HCT116 (cell line): ENCODE measurements at regions not wholly inside any gene's neighbourhood (a gene's known extent, or its start where the extent isn't known, plus 50 kb on each side); places are given as distances from the start of the nearest gene placed in this dataset.

Experiments
- ATAC-seq: fragments of 200-7000 bp; cut with Tn5 transposase; 2 replicates; pipeline ENCODE4 v1.9.1; 2020; ENCODE audit warnings: mild to moderate bottlenecking, moderate library complexity
- BruUV-seq: library from RNA; stranded (reverse); fragments of 400-500 nt; replicated peaks from 2 replicates; lab custom pipeline; 2021; lab: Mats Ljungman, UMichigan
- CTCF ChIA-PET: fragments of 300-600 bp; sonication (Branson Sonifier 250); formaldehyde crosslinking; loops from one replicate; lab custom pipeline; 2021; ENCODE audit warnings: antibody characterized with exemption; lab: Charles Lee
- POLR2A ChIA-PET: fragments of 300-600, 350-600 bp; sonication (Branson Sonifier 250); formaldehyde crosslinking; loops from one replicate; lab custom pipeline; 2021; ENCODE audit warnings: antibody characterized with exemption; lab: Charles Lee
- RAD21 ChIA-PET, 2 experiments: fragments of 300-600 bp; sonication (Branson Sonifier 250); formaldehyde crosslinking; loops; one replicate each; lab custom pipeline; 2023; ENCODE audit warnings: low total read pairs in 2 of 2; ENCODE audit not compliant: uncharacterized antibody in 2 of 2, unreplicated experiment in 2 of 2, low non-redundant PET in 1 of 2; lab: Charles Lee
- DNase-seq: peaks from one replicate; pipeline ENCODE4 v3.0.0-alpha.2; 2010; ENCODE audit warnings: low read depth, low spot score
- H2AFZ ChIP-seq: fragments of 200-600 bp; shearing (Covaris generic), sonication (generic); 2 replicates; pipeline ENCODE4 v1.6.1; 2017; ENCODE audit warnings: low read depth, mixed run types, mixed read lengths, antibody characterized with exemption, low read length; ENCODE audit not compliant: poor library complexity, severe bottlenecking
- H3K27ac ChIP-seq: 2 replicates; pipeline ENCODE4 v1.5.1; 2012; ENCODE audit warnings: low read depth, low read length
- H3K27me3 ChIP-seq: fragments of 200-600 bp; sonication (generic); 2 replicates; pipeline ENCODE4 v1.6.1; 2016; ENCODE audit warnings: mixed run types, low read length, mixed read lengths; ENCODE audit not compliant: insufficient read depth
- H3K36me3 ChIP-seq, 2 experiments: fragments of 200-500 bp in 1 of 2; fragments of 200-600 bp in 1 of 2; sonication (Bioruptor generic) in 1 of 2; sonication (generic) in 1 of 2; 2 replicates each; pipeline versions ENCODE4 v1.5.1 to v1.6.1; 2014 to 2016; ENCODE audit warnings: low read length in 2 of 2, inconsistent platforms in 1 of 2, mixed read lengths in 1 of 2, mixed run types in 1 of 2; ENCODE audit not compliant: insufficient read depth in 2 of 2, control insufficient read depth in 1 of 2
- H3K4me1 ChIP-seq, 2 experiments: fragments of 200-600 bp in 1 of 2; sonication (generic) in 1 of 2; 2 replicates each; pipeline versions ENCODE4 v1.5.1 to v1.6.1; 2012 to 2017; ENCODE audit warnings: low read length in 2 of 2, inconsistent platforms in 1 of 2, mild to moderate bottlenecking in 1 of 2, mixed read lengths in 1 of 2, mixed run types in 1 of 2, moderate library complexity in 1 of 2; ENCODE audit not compliant: insufficient read depth in 2 of 2, control insufficient read depth in 1 of 2
- H3K4me2 ChIP-seq: fragments of 200-600 bp; sonication (generic); 2 replicates; pipeline ENCODE4 v1.6.1; 2017; ENCODE audit warnings: mixed run types, low read length, mixed read lengths
- H3K4me3 ChIP-seq, 2 experiments: fragments of 200-600 bp in 1 of 2; sonication (generic) in 1 of 2; replicated peaks in 1 of 2; 2 replicates each; pipeline ENCODE4 v1.5.1; 2011 to 2016; ENCODE audit warnings: low read length in 2 of 2, control low read depth in 1 of 2, low read depth in 1 of 2, mild to moderate bottlenecking in 1 of 2, mixed read lengths in 1 of 2, mixed run types in 1 of 2
- H3K79me2 ChIP-seq: fragments of 200-600 bp; sonication (generic); 2 replicates; pipeline ENCODE4 v1.6.1; 2017; ENCODE audit warnings: mild to moderate bottlenecking, mixed run types, low read length, moderate library complexity, mixed read lengths; ENCODE audit not compliant: insufficient read depth
- H3K9ac ChIP-seq: fragments of 200-600 bp; sonication (generic); 2 replicates; pipeline ENCODE4 v1.6.1; 2016; ENCODE audit warnings: low read length, mixed read lengths
- H3K9me2 ChIP-seq: fragments of 200-600 bp; sonication (generic), shearing (Covaris generic); 2 replicates; pipeline ENCODE4 v1.6.1; 2017; ENCODE audit warnings: mixed run types, mild to moderate bottlenecking, moderate library complexity; ENCODE audit not compliant: insufficient read depth
- H3K9me3 ChIP-seq, 2 experiments: fragments of 200-500 bp in 1 of 2; fragments of 200-600 bp in 1 of 2; sonication (Bioruptor generic) in 1 of 2; sonication (generic) in 1 of 2; 2 replicates each; pipeline ENCODE4 v1.6.1; 2014 to 2017; ENCODE audit warnings: low read length in 2 of 2, mixed read lengths in 2 of 2, inconsistent platforms in 1 of 2, low read depth in 1 of 2, mild to moderate bottlenecking in 1 of 2, mixed run types in 1 of 2, moderate library complexity in 1 of 2; ENCODE audit not compliant: control insufficient read depth in 1 of 2, insufficient read depth in 1 of 2
- H4K20me1 ChIP-seq: fragments of 200-600 bp; sonication (generic), shearing (Covaris generic); 2 replicates; pipeline ENCODE4 v1.6.1; 2017; ENCODE audit warnings: mixed run types, mild to moderate bottlenecking, moderate library complexity; ENCODE audit not compliant: insufficient read depth
- CBX3 ChIP-seq: IDR thresholded peaks from 2 replicates; pipeline ENCODE4 v1.6.1; 2012; ENCODE audit warnings: low read depth
- CEBPB ChIP-seq: IDR thresholded peaks from 2 replicates; pipeline ENCODE4 v1.6.1; 2012; ENCODE audit warnings: low read depth
- EGR1 ChIP-seq: IDR thresholded peaks from 2 replicates; pipeline ENCODE4 v1.6.1; 2012; ENCODE audit warnings: low read depth
- EZH2 ChIP-seq: fragments of 200-600 bp; sonication (generic); IDR thresholded peaks from 2 replicates; pipeline ENCODE4 v1.6.1; 2017; ENCODE audit warnings: antibody characterized with exemption, mixed run types
- EZH2phosphoT487 ChIP-seq: fragments of 200-600 bp; IDR thresholded peaks from 2 replicates; pipeline ENCODE4 v1.6.1; 2018; ENCODE audit warnings: antibody characterized with exemption, borderline replicate concordance
- JUND ChIP-seq: IDR thresholded peaks from 2 replicates; pipeline ENCODE4 v1.6.1; 2012
- MAX ChIP-seq: IDR thresholded peaks from 2 replicates; pipeline ENCODE4 v1.6.1; 2012
- POLR2A ChIP-seq: IDR thresholded peaks from 2 replicates; pipeline ENCODE4 v1.7.0; 2011; ENCODE audit warnings: borderline replicate concordance; ENCODE audit not compliant: insufficient read depth, insufficient read length; ENCODE audit errors: extremely low read depth
- POLR2AphosphoS5 ChIP-seq: IDR thresholded peaks from 2 replicates; pipeline ENCODE4 v1.6.1; 2011; ENCODE audit warnings: mild to moderate bottlenecking, low read depth, low read length, moderate library complexity
- REST ChIP-seq: IDR thresholded peaks from 2 replicates; pipeline ENCODE4 v1.6.1; 2012; ENCODE audit warnings: low read depth
- SIN3A ChIP-seq: IDR thresholded peaks from 2 replicates; pipeline ENCODE4 v1.6.1; 2012; ENCODE audit warnings: low read depth
- SP1 ChIP-seq: IDR thresholded peaks from 2 replicates; pipeline ENCODE4 v1.6.1; 2012; ENCODE audit warnings: low read depth
- SRF ChIP-seq: IDR thresholded peaks from 2 replicates; pipeline ENCODE4 v1.6.1; 2012; ENCODE audit warnings: low read depth
- TCF7L2 ChIP-seq: IDR thresholded peaks from 2 replicates; pipeline ENCODE4 v1.7.0; 2011; ENCODE audit warnings: borderline replicate concordance, inconsistent platforms; ENCODE audit not compliant: insufficient read depth, insufficient read length; ENCODE audit errors: extremely low read depth
- ZBTB33 ChIP-seq: IDR thresholded peaks from 2 replicates; pipeline ENCODE4 v1.6.1; 2011; ENCODE audit warnings: mild to moderate bottlenecking, low read length, moderate library complexity; ENCODE audit not compliant: insufficient replicate concordance; ENCODE audit errors: extremely low read depth
- ZFX ChIP-seq: fragments of 450-650 bp; IDR thresholded peaks from 2 replicates; pipeline ENCODE4 v1.6.1; 2017
- ZNF274 ChIP-seq: fragments of 200-500 bp; sonication (Bioruptor generic); IDR thresholded peaks from 2 replicates; pipeline ENCODE4 v1.6.1; 2014; ENCODE audit warnings: mild to moderate bottlenecking, low read depth, low read length, inconsistent platforms
- intact Hi-C: fragments of 100-400 bp; cut with micrococcal nuclease; formaldehyde crosslinking; loops from 2 replicates; pipeline ENCODE4 v1.10.0; 2022

GRCh38 chr16:17775061-17775460 lies 304.3 kb upstream of the XYLT1 start:
- ATAC-seq (no peak), DNase-seq (no peak)
- Histone ChIP-seq H3K4me2 (no peak overlapping the region), H3K9ac (no peak overlapping the region), H3K4me3 (no peak overlapping the region), H3K79me2 (no peaks in the 10 kb centered on the region), H3K9me2 (no peaks in the 10 kb centered on the region), H3K27me3 (peaks cover 11% of the 10 kb centered on the region), H3K36me3 (no peaks in the 10 kb centered on the region), H4K20me1 (no peaks in the 10 kb centered on the region), H3K9me3 (no peaks in the 10 kb centered on the region), H3K4me1 (no peaks in the 10 kb centered on the region), H3K27ac (no peak overlapping the region), H2AFZ (no peak overlapping the region)
- ChIA-PET RAD21 (no interaction called here), POLR2A (no interaction called here), CTCF (no interaction called here)
- no TSS peak for BruUV-seq
- intact Hi-C loops = no loop called here
- TF ChIP-seq JUND (no peak), CBX3 (no peak), CEBPB (no peak), SP1 (no peak), EZH2phosphoT487 (no peak), EZH2 (no peak), MAX (no peak), ZFX (no peak), SIN3A (no peak), POLR2A (no peak), POLR2AphosphoS5 (no peak), ZNF274 (no peak)

- DNase-seq = no peak
- BruUV-seq = no TSS peak
- TF ChIP-seq SRF (no peak), EGR1 (no peak), JUND (no peak), TCF7L2 (no peak), SIN3A (no peak), ZFX (no peak), CEBPB (no peak), ZNF274 (no peak), ZBTB33 (no peak), REST (no peak)
These were observed 302.9 kb upstream of the XYLT1 start for GRCh38 chr16:17773698-17774101.

More at GRCh38 chr16:17773698-17774101, 302.9 kb upstream of the XYLT1 start:
- H3K27ac ChIP-seq = no peak overlapping the region
- no peak overlapping the region for H3K4me3 ChIP-seq
- intact Hi-C loops = no loop called here
- no peak overlapping the region for H3K9ac ChIP-seq
- no peak overlapping the region for H3K4me2 ChIP-seq
- ChIA-PET CTCF (no interaction called here), RAD21 (interaction anchor here in 1 of 2 experiments (0.7 kb wide), 1 partner anchor 437 kb away, joined by 3 read pairs; no protein-coding TSS in a partner anchor), POLR2A (no interaction called here)
- H3K9me2 ChIP-seq = no peaks in the 10 kb centered on the region
- H3K27me3 ChIP-seq = peaks cover 12% of the 10 kb centered on the region
- ATAC-seq = no peak
- no peaks in the 10 kb centered on the region for H3K79me2 ChIP-seq
- no peaks in the 10 kb centered on the region for H3K9me3 ChIP-seq
- H3K4me1 ChIP-seq = no peaks in the 10 kb centered on the region
- H3K36me3 ChIP-seq = no peaks in the 10 kb centered on the region
- H4K20me1 ChIP-seq = no peaks in the 10 kb centered on the region
- no peak overlapping the region for H2AFZ ChIP-seq
